HK-2 (cell line): ENCODE measurements at regions not wholly inside any gene's neighbourhood (a gene's known extent, or its start where the extent isn't known, plus 50 kb on each side); places are given as distances from the start of the nearest gene placed in this dataset.
"Not testable (repeated sequence)": the region's sequence is repeated elsewhere in the genome, so short reads cannot be mapped to it uniquely, and the experiment has no call there.

ENCODE experiments used
- DNase-seq: peaks from one replicate; pipeline ENCODE4 v3.0.0-alpha.2; 2018; ENCODE audit not compliant: unreplicated experiment

DNA sequence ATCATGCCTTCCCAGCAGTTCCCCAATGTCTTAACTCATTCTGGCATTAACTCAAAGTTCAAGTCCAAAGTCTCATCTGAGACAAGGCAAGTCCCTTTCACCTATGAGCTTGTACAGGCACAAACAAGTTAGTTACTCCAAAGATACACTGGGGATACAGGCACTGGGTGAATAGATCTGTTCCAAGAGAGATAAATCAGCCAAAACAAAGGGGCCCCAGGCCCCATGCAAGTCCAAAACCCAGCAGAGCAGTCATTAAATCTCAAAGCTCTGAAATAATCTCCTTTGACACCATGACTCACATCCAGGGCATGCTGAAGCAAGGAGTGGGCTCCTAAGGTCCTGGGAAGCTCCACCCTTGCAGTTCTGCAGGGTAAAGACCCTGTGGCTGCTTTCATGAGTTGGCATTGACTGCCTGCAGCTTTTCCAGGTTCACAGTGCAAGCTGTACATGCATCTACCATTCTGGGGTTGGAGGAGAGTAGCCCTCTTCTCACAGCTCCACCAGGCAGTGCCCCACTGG is 332.2 kb upstream of the KIF2B start:
- no peak for DNase-seq

DNA sequence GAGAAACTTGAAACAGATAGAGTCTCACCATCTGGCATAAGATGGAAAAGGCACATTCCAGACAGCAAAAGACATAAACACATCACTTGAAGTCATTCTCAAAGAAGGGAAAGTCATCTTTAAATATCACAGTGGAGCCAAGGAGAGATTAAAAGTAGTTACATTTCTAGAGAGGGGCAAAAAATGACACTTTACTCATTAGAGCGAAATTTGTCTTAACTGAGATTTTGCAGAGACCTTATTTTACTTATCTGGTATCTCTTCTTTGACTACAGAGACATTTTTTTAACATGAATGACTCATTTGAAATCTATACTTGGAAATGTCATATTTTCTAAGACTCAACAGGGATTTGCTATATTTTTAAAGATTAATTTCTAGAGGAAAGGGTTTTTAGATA is 339.0 kb upstream of the KIF2B start:
- DNase-seq: no peak

DNA sequence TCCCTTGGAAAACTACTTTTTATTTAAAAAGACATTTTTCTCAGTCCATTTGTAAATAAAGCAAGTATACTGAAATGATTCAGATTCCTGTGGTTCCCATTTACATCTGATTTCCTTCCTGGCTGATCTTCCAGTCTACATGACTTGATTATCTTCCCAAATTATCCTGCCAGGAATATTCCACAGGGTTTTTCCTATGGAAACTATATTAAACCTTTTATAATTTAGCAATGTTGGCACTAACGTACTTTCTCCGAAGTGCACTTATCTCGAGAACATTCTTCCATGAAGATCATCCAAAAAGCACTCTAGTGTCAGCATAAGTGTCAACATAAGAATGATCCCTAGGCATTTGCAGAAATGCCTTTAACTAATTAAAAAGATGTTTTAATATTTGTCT is 347.7 kb upstream of the KIF2B start:
- no peak for DNase-seq

DNA sequence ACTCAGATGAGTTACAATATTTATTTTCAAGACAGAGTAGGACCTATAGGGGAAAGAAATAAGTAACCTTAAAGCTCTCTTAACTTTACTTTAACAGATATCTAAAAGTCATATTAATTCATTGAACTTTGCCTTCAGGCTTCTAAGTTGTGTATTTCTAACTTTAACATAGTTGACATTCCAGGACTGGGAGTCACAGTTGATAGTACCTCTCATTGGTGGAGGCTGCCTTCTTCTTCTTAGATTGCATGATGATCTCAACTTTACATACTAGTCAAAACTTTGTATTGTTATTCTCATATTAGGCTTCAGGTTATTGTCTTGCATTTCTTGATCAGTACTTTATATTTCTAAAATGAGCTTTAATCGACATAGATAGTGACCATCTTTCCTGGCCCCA is 350.1 kb upstream of the KIF2B start:
- no peak for DNase-seq

DNA sequence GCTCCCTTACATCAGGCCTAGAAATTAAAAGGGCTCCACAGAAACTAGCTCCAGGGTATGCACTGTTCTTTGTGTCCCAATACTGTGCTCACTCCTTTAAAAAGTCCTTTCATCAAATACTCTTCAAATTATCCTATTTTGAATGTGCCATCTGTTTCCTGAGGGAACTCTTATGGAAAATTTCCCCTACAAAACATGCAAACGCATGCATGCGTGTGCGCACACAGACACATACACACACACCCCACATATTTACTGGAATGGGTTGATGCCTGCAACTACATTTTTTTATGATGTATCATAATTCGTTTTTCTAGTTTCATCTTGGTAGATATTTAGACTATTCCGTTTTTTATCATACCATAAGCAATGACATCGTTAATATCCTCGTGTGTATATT is 351.2 kb upstream of the KIF2B start:
- no peak for DNase-seq

DNA sequence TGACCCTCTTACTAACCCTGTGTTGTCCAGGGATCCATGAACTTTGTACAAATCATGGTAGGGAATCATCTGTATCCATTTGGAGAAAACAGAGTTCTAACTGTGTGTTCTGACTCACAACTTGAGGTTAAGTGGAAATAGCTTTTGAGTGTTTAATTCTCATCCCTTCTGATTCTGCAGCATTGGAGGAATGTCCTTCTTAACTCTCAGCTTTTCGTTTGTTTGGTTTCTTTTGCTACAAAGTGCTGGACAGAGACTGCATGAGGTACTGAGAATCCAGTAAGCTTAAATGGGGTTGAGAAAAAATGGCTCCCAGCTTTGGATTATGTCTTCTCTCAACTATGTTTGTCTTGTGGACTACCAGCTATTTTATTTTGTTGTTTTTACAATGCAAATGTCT is 352.1 kb upstream of the KIF2B start:
- no peak for DNase-seq

DNA sequence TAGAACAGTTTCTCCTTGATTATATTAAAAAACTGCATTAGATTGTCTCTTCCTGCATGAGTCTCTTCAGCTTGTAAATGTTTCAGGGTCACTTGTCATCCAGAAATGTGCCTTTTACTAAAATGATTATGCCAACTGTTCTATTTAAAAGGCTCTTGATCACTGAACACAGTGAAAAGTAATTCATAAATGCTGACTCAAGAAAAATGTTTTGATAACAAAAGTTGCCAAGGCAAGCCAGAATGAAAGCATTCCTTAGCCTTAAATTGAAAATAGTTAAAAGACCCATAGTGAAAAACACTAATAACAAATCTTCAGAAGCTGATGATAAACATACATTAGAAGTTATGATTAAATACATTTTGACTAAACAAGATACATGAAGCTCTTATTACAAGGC is 356.0 kb upstream of the KIF2B start:
- DNase-seq: no peak

DNA sequence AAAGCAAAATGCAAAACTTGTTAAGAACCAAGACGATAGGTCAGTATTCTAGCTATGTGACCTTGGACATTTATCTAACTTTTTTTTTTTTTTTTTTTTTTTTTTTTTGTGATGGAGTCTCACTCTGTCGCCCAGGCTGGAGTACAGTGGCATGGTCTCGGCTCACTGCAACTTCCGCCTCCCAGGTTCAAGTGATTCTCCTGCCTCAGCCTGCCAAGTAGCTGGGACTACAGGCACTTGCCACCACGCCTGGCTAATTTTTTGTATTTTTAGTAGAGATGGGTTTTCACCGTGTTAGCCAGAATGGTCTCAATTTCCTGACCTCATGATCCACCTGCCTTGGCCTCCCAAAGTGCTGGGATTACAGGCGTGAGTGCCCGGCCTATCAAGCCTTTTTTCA is 358.3 kb upstream of the KIF2B start:
- DNase-seq: not testable (repeated sequence)

DNA sequence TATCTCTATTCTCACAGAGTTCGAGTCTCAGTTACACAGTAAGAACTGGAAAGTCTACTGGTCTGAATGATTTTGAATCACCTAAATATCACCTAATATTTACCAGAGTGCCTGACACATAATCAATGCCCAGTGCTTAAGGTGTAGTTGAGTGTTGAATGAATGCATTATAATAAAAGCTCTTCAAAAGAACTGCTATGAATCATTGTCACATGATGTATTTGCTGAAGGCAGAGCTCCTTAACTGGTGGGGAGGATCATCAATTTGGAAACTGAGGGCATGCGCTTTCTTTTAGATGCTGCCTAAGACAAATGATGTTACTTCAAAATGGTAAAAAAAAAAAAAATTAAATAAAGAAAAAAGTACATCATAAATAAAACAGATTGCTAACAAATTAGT is 359.4 kb upstream of the KIF2B start:
- no peak for DNase-seq

DNA sequence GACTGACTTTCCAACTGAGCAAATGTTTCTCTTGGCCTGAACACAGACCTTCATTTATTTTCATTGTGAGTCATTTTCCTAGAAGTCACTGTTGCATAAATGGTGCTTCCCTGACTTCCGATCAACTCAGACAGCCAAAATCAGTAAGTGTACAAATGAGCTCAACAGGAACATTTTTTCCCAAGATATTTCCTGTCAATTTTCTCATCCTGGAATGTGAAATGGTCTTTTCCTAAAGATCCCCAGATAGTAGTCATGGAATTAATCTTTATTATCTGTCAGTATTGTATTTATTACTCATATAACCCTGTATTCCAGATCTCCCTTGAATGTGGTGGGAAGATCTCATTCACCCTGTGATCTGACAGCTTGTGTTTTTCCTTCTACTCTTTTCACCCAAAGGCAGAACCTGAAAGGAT is 360.3 kb upstream of the KIF2B start:
- DNase-seq: no peak

DNA sequence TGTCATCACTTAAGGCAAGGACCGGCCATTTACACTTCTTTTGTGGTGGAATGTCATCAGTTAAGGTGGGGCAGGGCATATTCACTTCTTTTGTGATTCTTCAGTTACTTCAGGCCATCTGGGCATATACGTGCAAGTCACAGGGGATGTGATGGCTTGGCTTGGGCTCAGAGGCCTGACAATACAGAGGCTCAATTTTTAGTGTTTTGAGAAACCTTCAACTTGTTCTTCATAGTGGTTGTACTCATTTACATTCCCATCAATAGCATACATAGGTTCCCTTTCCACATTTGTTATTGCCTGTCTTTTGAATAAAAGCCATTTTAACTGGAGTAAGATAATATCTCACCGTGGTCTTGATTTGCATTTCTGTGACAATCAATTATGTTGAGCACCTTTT is 366.8 kb upstream of the KIF2B start:
- DNase-seq: not testable (repeated sequence)

DNA sequence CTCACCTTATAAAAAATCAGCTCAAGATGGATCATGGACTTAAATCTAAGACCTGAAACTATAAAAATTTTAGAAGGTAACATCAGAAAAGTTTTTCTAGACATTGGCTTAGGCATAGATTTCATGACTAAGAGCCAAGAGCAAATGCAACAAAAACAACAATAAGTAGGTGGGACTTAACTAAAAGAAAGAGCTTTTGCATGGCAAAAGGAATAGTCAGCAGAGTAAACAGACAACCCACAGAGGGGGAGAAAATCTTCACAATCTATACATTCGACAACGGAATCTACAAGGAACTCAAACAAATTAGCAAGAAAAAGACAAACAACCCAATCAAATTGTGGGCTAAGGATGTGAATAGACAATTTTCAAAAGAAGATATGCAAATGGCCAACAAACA is 368.4 kb upstream of the KIF2B start:
- no peak for DNase-seq

DNA sequence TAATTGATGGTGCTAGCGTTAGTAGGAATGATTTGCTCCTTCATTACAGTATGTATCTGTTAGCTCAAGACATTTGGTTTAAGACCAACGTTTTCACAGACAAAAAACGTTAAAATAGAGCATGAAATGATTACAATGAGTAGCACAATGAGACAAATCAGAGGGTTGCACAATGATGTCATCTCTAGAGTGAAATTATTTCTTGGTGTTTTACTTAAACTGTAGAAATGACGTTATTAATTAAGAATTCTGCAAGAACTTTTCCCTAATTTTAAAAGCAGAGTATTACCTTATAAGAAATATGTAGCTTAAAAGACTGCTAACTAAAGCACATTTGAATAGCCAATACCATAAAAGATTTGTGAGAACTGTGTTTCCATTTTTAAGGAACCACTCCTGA is 373.4 kb upstream of the KIF2B start:
- DNase-seq: no peak

DNA sequence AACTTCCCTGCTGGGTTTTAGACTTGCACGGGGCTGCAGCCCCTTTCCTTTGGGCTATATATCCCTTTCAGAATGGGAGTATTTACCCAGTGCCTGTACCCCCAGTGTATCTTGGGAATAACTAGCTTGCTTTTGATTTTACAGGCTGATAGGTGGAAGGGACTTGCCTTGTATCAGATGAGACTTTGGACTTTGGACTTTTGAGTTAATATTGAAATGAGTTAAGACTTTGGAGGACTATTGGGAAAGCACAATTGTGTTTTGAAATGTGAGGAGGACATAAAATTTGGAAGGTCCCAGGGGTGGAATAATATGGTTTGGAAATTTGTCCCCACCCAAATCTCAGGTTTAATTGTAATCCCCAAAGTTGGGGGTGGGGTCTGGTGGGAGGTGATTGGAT is 393.8 kb upstream of the KIF2B start:
- no peak for DNase-seq

DNA sequence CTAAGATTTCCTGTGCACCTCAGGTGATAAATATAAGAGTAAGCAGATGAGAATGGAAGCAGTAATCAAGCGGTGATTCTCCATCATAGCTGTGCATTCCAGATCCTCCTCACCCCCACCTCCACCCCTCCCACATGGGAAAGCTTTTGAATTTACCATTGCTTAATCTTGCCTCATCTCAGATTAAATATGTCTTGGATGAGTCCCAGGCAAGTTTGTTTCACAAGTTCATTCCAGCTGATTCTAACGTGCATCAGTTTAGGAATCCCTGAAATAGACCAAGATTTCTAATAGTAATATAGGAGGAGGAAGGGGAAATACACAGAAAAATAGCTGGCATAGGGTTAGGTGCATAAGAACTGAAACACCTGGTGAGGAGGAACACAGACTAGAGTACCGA is 396.2 kb upstream of the KIF2B start:
- no peak for DNase-seq

DNA sequence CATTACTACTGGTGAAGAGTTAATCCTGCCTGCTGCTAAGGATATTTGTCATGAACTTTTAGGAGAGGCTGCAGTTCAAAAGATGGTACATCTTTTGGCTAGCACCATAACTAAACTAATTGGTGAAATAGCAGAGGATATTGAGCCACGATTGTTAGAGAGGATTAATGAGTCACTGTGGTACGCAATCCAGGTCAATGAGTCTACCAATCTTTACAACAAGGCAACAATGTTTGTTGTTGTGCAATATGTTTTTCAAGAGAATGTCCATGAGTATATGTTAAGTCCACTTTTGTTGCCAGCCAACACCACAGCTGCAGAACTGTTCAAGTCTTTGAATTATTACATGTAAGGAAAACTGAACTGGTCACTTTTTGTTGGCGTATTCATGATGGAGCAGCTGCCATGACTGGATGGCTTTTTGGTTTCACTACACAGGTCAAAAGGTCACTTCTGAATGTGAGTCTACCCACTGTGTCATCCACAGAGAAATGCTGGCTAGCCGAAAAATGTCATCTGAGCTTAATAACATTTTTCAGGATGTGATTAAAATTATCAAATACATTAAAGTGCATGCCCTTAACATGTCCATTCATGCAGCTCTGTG is 402.6 kb upstream of the KIF2B start:
- no peak for DNase-seq

DNA sequence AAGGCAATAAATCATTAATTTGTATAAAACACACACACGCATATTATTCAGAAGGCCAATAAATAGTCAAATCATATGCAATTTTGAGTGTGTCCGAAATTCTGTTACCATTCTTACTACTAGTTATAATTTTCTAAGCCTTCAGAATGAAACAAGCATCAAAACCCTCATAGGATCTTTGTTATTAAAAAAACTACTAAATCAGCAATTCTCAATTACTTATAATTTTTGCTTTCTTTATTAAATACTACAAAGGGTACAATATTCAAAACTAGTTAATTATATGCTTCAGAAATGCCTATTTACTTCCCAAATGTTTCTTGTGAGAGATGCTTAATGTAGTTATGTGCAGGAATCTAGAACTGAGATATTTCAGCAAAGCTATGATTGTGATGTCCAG is 413.1 kb upstream of the KIF2B start:
- no peak for DNase-seq

DNA sequence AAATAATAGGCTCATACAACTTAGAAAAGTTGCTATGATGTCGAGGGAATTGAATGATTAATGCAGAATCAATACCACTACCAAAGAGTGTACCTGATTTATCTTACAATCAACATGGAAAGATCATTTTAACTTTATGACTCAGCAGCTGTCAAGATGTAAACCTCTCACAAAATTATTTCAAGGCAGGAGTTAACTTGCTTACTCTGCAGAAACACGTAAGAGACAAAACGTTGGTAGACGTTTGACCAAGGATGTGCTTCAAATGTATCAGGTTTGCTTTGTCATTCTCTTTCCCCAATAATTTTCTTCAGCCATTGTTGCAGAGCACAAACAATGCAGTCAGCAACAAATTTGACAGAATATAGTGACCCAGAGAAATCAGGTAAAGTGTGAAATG is 415.8 kb upstream of the KIF2B start:
- DNase-seq: no peak

DNA sequence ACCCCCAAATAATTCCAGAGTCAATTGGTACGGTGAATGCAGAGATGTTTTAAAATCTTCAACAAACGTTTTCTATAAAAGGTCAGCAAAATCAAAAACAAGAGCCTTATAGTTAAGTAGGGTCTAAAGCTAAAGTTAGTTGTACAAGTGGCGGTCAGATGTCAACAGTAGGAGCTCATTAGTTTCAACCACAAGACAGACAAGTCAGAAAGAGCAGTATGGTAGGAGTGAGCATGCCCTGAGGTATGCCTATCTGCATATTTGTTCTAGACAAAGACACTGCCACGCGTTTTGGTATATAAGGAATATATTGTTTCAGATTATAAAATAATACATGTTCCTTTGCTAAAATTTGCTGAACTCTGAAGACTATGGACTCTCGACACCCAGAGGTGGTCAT is 431.5 kb upstream of the KIF2B start:
- DNase-seq: no peak

DNA sequence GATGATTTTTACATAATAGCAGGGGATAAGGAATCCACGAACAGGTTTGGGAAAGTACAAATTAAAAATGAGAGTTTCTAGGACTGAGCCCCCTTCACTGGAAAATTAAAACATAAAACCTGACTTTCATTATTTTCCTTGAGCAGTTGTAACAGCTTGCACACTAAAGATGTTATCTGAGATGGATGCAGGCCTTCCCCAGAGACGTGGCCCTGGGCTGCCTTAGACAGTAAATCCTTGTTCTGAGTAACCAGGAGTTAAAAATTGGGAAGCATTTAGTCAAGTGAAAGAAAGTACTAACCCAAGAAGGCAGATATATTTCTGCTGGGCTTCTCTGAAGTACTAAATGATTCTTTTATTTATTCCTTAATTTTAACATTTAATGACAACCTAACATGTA is 432.2 kb upstream of the KIF2B start:
- no peak for DNase-seq

DNA sequence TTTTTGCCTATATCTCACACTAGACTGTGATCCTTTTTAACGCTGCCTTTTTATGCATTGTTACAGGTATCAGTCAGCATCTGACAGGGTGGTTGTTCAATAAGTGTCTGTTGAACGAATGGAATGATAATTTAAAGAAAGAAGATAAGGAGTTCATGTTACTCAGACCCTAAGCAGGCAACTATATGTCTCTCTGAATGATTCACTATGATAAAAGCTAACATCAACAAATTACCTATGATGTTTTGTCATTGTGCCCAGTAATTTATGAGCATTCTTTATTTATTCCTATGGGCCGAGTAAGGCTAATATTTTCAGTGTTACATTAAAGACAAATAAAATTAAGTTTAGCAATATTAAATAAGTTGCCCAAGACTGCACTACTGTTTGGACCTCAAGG is 435.0 kb upstream of the KIF2B start:
- no peak for DNase-seq

DNA sequence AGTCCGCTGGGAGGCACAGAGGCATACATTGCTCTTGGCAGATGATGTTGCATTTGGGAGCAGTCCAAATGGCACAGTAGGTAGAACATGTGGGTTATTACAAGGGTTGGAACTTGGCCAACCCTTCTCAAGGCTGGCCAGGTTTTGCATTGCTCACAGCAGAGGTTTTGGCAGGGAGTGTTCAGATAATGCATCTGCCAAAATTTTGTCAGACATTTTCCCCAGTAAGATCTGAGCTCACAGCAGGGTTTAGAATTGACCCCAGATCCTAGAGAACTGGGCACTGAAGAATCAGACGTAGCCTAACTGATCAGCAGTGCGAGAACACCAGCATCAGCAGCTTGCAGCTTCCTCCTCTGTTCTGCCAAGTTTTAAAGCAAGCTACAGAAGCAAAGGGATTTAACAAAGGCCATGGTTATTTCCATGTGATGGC is 468.8 kb upstream of the KIF2B start:
- no peak for DNase-seq

DNA sequence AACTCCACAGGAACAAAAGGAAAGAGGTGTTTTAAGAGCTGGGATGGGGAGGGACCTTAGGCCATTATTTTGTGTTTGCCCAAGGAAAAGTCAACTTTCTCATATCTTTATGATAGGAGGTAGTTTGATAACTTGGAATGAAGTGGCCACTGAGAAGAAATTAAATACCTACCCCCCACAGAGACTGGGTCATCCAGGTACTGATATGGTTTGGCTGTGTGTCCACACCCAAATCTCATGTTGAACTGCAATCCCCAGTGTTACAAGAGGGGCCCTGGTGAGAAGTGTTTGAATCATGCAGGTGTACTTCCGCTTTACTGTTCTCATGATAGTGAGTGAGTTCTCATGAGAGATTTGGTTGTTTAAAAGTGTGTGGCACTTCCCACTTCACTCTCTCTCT is 477.9 kb upstream of the KIF2B start:
- DNase-seq: no peak

DNA sequence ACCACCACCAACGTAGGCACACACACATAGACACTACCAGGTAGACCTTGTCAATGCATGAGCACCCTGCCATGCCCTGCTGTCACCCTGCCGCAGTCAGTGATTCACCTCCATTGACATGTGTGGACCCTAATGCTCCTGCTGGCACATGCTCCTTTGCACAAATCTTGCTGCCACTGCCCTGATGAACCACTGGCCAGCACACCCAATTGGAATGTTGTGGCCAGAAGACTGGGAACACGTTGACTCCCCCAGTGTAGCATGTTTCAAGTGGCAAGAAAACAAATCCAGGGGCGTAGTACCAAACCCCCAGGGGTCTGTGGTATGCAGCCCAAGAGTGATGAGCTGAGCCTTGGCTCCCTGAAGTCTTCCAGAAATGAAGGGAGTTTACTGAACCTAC is 486.4 kb upstream of the KIF2B start:
- DNase-seq: peak; percentile 34
